GM12878 (cell line): ENCODE measurements at regions not wholly inside any gene's neighbourhood (a gene's known extent, or its start where the extent isn't known, plus 50 kb on each side); places are given as distances from the start of the nearest gene placed in this dataset.

Source experiments
- ATAC-seq: fragments of 200-7000 bp; cut with Tn5 transposase; 3 replicates; pipeline ENCODE4 v1.9.1; 2020; ENCODE audit warnings: mild to moderate bottlenecking, moderate library complexity
- BruUV-seq: library from RNA; stranded (reverse); fragments of 400-500 nt; replicated peaks from 2 replicates; lab custom pipeline; 2021; lab: Mats Ljungman, UMichigan
- CTCF ChIA-PET: fragments of 300-600 bp; sonication (Branson Sonifier 250); formaldehyde crosslinking; extraction: SDS; loops from one replicate; lab custom pipeline; 2021; ENCODE audit warnings: inconsistent platforms; lab: Yijun Ruan, JAX
- POLR2A ChIA-PET: fragments of 350-600 bp; formaldehyde crosslinking; extraction: SDS; loops from one replicate; lab custom pipeline; 2021; ENCODE audit warnings: inconsistent platforms; lab: Charles Lee
- RAD21 ChIA-PET: fragments of 300-600 bp; sonication (Branson Sonifier 250); formaldehyde crosslinking; loops from one replicate; lab custom pipeline; 2023; ENCODE audit warnings: antibody characterized with exemption; ENCODE audit not compliant: unreplicated experiment; lab: Charles Lee
- SMC1A ChIA-PET: fragments of 300-600 bp; sonication (Branson Sonifier 250); formaldehyde crosslinking; loops from one replicate; lab custom pipeline; 2023; ENCODE audit not compliant: unreplicated experiment, uncharacterized antibody; lab: Charles Lee
- DNase-seq: peaks from one replicate; pipeline ENCODE4 v3.0.0-alpha.2; 2011; ENCODE audit warnings: low read depth, low spot score
- FAIRE-seq: peaks from 3 replicates; lab custom pipeline; 2011; peaks lifted over from hg19 to GRCh38; lab: Jason Lieb, UNC
- H2AFZ ChIP-seq: 2 replicates; pipeline ENCODE4 v1.6.0; 2011; ENCODE audit warnings: low read depth, low read length, control low read depth; ENCODE audit not compliant: control insufficient read depth
- H3K27ac ChIP-seq: 2 replicates; pipeline ENCODE4 v1.5.1; 2011; ENCODE audit warnings: control low read depth; ENCODE audit not compliant: control insufficient read depth, insufficient read depth
- H3K27me3 ChIP-seq, 2 experiments: replicated peaks in 1 of 2; 2 replicates each; pipeline versions ENCODE4 v1.6.0 to v1.6.1; 2011; ENCODE audit warnings: low read length in 1 of 2; ENCODE audit not compliant: control insufficient read depth in 2 of 2, insufficient read depth in 2 of 2
- H3K36me3 ChIP-seq, 2 experiments: 2 replicates each; pipeline ENCODE4 v1.5.1; 2011; ENCODE audit warnings: low read length in 1 of 2; ENCODE audit not compliant: control insufficient read depth in 2 of 2, insufficient read depth in 2 of 2
- H3K4me1 ChIP-seq: 2 replicates; pipeline ENCODE4 v1.6.1; 2011; ENCODE audit warnings: mild to moderate bottlenecking, low read length, moderate library complexity, mixed read lengths; ENCODE audit not compliant: control insufficient read depth, insufficient read depth
- H3K4me2 ChIP-seq: 2 replicates; pipeline ENCODE4 v1.6.0; 2011; ENCODE audit warnings: control low read depth; ENCODE audit not compliant: control insufficient read depth, insufficient read depth
- H3K4me3 ChIP-seq: fragments of 200-600 bp; sonication (generic); 2 replicates; pipeline ENCODE4 v1.5.1; 2016
- H3K79me2 ChIP-seq: 2 replicates; pipeline ENCODE4 v1.6.0; 2011; ENCODE audit warnings: low read length; ENCODE audit not compliant: control insufficient read depth, insufficient read depth
- H3K9ac ChIP-seq: 2 replicates; pipeline ENCODE4 v1.8.0; 2011; ENCODE audit warnings: low read length, control low read depth, mixed read lengths; ENCODE audit not compliant: control insufficient read depth, insufficient read depth
- H3K9me3 ChIP-seq: replicated peaks from 3 replicates; pipeline ENCODE4 v1.5.1; 2011; ENCODE audit warnings: mild to moderate bottlenecking, low read length; ENCODE audit not compliant: control insufficient read depth, insufficient read depth
- H4K20me1 ChIP-seq: 2 replicates; pipeline ENCODE4 v1.6.0; 2011; ENCODE audit not compliant: control insufficient read depth, insufficient read depth
- ATF2 ChIP-seq: IDR thresholded peaks from 2 replicates; pipeline ENCODE4 v1.6.1; 2012; ENCODE audit warnings: low read length, inconsistent platforms
- IKZF1 ChIP-seq: fragments of 450-650 bp; conservative IDR thresholded peaks from 2 replicates; pipeline ENCODE4 v1.6.1; 2017; ENCODE audit warnings: antibody characterized with exemption, mild to moderate bottlenecking
- KLF5 ChIP-seq: fragments of 450-650 bp; IDR thresholded peaks from 2 replicates; pipeline ENCODE4 v1.6.1; 2014; ENCODE audit warnings: mild to moderate bottlenecking; ENCODE audit not compliant: partially characterized antibody
- MYC ChIP-seq: IDR thresholded peaks from 2 replicates; pipeline ENCODE4 v1.6.1; 2011; ENCODE audit warnings: mild to moderate bottlenecking, low read length, moderate library complexity, inconsistent platforms; ENCODE audit not compliant: insufficient read depth, insufficient replicate concordance, insufficient read length, severe bottlenecking
- NFYA ChIP-seq: IDR thresholded peaks from 2 replicates; pipeline ENCODE4 v1.6.1; 2011; ENCODE audit warnings: low read depth, mild to moderate bottlenecking, low read length, improper control_type of control experiment, borderline replicate concordance
- PAX8 ChIP-seq: fragments of 450-650 bp; IDR thresholded peaks from 2 replicates; pipeline ENCODE4 v1.6.1; 2017; ENCODE audit warnings: mild to moderate bottlenecking, moderate library complexity
- RELB ChIP-seq: fragments of 450-650 bp; IDR thresholded peaks from 2 replicates; pipeline ENCODE4 v1.6.1; 2017; ENCODE audit warnings: low read depth, mild to moderate bottlenecking, moderate library complexity
- SP1 ChIP-seq: IDR thresholded peaks from one replicate; pipeline ENCODE4 v1.6.1; 2011; ENCODE audit warnings: low read depth, low read length
- STAT1 ChIP-seq: fragments of 450-650 bp; conservative IDR thresholded peaks from 2 replicates; pipeline ENCODE4 v1.6.1; 2014; ENCODE audit warnings: antibody characterized with exemption, mild to moderate bottlenecking
- ZBTB33 ChIP-seq: fragments of 450-650 bp; IDR thresholded peaks from 2 replicates; pipeline ENCODE4 v1.6.1; 2017; ENCODE audit warnings: mild to moderate bottlenecking
- WGBS: methylation state at CpG from one replicate; pipeline ENCODE4 v1.1.6; 2016; ENCODE audit warnings: low lambda C conversion rate; ENCODE audit not compliant: insufficient replicate concordance, insufficient coverage; ENCODE audit errors: missing lambda C conversion rate; 5-methylcytosine and 5-hydroxymethylcytosine counted together
- in situ Hi-C: fragments of 300-500 bp; cut with MboI; formaldehyde crosslinking; loops from 9 replicates; pipeline ENCODE4 v1.14.3; 2018; ENCODE audit warnings: mixed read lengths
- intact Hi-C: fragments of 100-400 bp; cut with micrococcal nuclease; formaldehyde crosslinking; loops from one replicate; pipeline ENCODE4 v1.14.2; 2022; ENCODE audit not compliant: unreplicated experiment

GRCh38 chr2:160911258-160911657, 249.0 kb upstream of the TANK start:
- H3K9ac ChIP-seq = no peak overlapping the region
- DNase-seq = no peak
- H4K20me1 ChIP-seq = no peaks in the 10 kb centered on the region
- POLR2A ChIA-PET = no interaction called here
- 67% methylated on average over 1 of the region's 1 CpG for WGBS
- intact Hi-C loops = no loop called here
- no TSS peak for BruUV-seq
- H3K4me1 ChIP-seq = no peaks in the 10 kb centered on the region
- no peaks in the 10 kb centered on the region for H3K9me3 ChIP-seq
- no peak for FAIRE-seq
- peaks cover 0 to 4% of the 10 kb centered on the region in 2 experiments; a peak in 2 of 4 replicates for H3K27me3 ChIP-seq
- ATAC-seq = no peak
- H3K79me2 ChIP-seq = no peaks in the 10 kb centered on the region
- CTCF ChIA-PET = interaction anchor here (1.1 kb wide), 1 partner anchor 17 kb away, joined by 4 read pairs; no protein-coding TSS in a partner anchor
- H3K4me3 ChIP-seq = no peak overlapping the region
- TF ChIP-seq MYC (no peak), STAT1 (no peak), NFYA (no peak), ZBTB33 (no peak), PAX8 (no peak), IKZF1 (no peak), RELB (no peak), KLF5 (no peak), SP1 (no peak), ATF2 (no peak)
- TF ChIP-seq, all 136 proteins: peak for 0
- in situ Hi-C loops = no loop called here
- Histone ChIP-seq H3K36me3 (no peaks in the 10 kb centered on the region), H3K27ac (no peak overlapping the region), H2AFZ (no peak overlapping the region), H3K4me2 (no peak overlapping the region)
- ChIA-PET RAD21 (no interaction called here), SMC1A (interaction anchor here (0.7 kb wide), 1 partner anchor 17 kb away, joined by 3 read pairs; no protein-coding TSS in a partner anchor)
